GM12892 (cell line): ENCODE measurements at regions not wholly inside any gene's neighbourhood (a gene's known extent, or its start where the extent isn't known, plus 50 kb on each side); places are given as distances from the start of the nearest gene placed in this dataset.

Source experiments
- DNase-seq: peaks from one replicate; pipeline ENCODE4 v3.0.0; 2011; ENCODE audit not compliant: insufficient read length
- FAIRE-seq: peaks from 2 replicates; lab custom pipeline; 2011; peaks lifted over from hg19 to GRCh38; lab: Jason Lieb, UNC
- POLR2A ChIP-seq: IDR thresholded peaks from 2 replicates; pipeline ENCODE4 v1.6.1; 2011; ENCODE audit warnings: low read depth, low read length, control low read depth
- POLR2AphosphoS5 ChIP-seq: IDR thresholded peaks from 2 replicates; pipeline ENCODE4 v1.6.1; 2011; ENCODE audit warnings: low read depth, low read length, control low read depth
- TAF1 ChIP-seq: IDR thresholded peaks from 2 replicates; pipeline ENCODE4 v1.6.1; 2011; ENCODE audit warnings: low read depth, mild to moderate bottlenecking, control low read depth, low read length, borderline replicate concordance

DNA sequence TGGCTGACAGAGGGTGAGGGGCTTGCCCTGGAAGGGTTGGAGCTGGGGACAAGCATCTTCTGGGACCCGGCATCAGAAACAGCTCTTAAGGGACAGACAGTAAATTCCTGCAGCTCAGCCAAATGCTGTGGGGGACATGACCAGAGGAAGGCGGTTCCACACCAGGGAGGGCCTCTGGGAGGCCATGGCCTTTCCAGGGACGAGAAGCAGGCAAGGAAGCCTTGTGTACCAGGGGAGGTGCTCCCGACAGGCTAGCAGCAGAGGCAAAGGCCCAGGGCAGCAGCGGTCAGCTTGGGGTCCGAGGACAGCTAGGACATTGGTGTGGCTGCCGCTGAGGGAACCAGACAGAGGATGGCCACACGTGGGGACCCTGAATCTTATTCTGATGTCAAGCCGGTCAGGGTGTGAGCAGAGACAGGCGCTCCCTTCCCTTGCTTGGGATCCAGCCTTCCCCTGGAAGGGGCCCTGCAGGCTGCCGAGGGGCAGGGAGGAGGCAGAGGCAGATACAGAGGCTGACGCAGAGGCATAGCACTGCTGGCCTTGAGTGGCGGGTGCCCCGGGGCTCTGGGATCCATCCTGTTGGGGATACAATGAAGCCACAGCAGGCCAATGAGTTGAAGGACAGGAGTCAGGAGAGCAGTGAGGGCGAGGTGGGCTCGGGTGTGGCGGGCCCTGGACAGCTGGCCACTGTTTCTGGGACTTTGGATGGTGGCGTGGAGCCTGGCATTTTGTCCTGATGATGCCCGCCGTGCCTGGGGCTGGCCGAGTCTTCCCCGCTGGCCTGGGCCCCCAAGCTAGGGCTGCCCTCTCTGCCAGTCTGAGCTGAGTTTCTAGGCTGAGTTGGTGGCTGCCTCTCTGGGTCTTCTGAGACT lies 64.1 kb upstream of the GPC1 start:
- FAIRE-seq (no peak), DNase-seq (no peak)
- no peak for TF ChIP-seq TAF1
- TF ChIP-seq POLR2A, result no peak
- no peak for TF ChIP-seq POLR2AphosphoS5

DNA sequence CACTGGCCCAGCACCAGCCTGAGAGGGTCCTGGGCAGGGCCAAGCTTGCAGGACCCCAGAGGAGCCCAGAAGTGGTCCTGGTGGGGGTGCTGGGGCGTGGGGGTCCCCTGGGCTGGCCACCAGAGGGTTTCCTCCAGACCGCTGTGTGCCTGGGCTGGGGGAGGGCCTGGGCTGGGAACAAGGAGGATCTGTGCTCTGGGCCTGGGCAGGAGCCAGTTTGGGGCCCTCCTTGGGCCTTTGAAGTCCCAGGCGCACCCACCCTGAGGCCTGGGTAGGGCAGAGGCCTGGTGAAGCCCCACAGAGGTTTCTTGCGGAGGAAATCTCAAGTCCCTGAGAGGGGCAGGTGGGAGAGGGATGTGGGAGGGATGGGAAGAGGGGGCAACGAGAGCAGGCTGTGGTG lies 63.4 kb upstream of the GPC1 start:
- no peak for FAIRE-seq
- no peak for DNase-seq
- TF ChIP-seq TAF1 (no peak), POLR2AphosphoS5 (no peak), POLR2A (no peak)

DNA sequence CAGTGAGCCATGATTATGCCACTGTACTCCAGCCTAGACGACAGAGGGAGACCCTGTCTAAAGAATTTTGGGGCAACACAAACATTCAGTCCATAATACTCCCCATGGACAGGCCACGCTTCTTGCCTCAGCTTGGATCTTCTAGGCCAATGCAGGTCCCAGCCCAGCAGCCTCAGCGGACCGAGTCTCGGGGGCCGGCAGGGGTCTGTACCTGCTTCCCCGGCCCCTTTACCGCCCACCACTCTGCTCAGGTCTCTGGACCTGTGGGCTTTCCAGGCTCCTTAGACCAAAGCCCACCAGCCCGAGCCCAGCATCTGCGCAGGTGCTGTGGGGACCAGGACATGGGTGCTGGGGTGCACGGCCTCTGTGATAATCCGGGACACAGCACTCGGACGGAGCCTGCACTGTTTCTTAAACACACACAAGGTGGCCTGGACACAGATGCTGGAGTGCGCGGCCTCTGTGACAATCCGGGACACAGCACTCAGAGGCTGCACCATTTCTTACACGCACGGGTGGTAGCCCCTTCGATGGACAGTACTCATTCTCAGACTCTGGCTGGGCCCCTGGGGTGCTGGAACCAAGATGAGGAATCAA lies 62.1 kb upstream of the GPC1 start:
- FAIRE-seq, result no peak
- TF ChIP-seq POLR2A, result no peak
- no peak for TF ChIP-seq TAF1
- TF ChIP-seq POLR2AphosphoS5, result no peak
- DNase-seq, result no peak

DNA sequence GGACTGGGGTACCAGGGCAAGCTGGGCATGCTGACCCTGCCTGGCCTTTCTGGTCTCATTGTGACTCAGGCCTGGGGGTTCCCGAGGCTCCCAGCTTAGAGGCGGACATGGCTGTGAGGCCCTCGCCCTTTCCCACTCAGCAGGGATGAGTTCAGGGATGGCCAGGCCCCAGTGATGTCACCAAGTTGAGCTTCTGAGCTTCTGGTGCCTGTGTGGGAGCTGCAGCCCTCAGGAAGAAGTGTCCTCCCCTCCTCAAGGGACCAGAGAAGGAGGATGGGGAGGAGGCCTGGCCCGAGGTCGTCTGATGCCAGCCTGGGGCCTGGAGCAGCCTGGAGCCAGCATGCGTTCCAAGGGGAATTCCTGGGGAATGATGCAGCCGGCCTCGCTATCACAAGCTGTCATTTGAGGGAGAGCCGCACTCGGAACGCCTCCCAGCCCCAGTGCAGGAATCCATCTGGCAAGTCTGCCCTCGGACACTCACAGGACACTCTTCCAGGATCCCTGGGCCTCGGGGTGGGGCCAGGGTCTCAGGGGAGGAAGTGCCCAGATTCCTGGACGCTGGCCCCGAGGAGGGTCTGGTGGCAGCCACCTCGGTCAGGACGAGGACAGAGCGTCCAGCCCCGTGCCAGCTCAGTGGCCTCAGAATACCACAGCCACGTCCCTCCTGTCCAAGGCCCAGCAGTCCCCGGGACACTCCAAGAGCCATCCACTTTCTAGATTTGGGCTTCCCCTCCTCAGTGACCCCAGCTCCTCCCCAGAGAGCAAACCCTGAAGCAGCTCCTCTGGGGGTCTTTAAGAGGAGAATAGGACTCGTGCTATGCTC lies 61.2 kb upstream of the GPC1 start:
- TF ChIP-seq TAF1 (no peak), POLR2AphosphoS5 (no peak), POLR2A (no peak)
- FAIRE-seq, result no peak
- DNase-seq, result no peak

DNA sequence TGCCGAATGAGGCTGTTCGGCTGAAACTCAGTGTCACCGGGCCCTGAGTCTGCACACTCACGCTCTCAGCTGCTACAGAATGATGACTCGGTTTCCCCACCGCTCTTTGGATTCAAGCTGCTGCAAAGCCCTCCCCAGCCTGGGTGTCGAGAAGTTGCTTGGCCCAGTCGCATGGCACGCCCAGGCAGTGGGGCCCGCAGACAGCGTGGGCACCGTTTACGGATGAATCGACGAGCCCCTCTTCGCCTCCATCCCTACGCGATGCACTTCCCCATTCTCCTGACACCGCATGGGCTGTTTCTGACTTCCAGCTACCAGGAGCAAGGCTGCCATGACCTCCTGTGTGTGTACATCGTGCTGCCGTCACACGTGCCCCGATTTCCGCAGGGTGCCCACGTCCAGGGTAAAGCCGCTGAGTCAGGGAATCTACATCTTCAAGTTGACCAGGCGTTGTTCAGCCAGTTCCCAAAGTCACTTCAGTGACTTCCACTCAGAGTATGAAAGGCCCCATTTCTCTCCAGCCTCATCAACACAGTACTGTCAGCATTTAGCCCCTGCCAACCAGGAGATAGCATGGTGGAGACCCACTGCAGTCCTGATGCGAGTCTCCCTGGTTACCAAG lies 60.3 kb upstream of the GPC1 start:
- TF ChIP-seq TAF1 (no peak), POLR2A (no peak), POLR2AphosphoS5 (no peak)
- FAIRE-seq, result no peak
- no peak for DNase-seq

DNA sequence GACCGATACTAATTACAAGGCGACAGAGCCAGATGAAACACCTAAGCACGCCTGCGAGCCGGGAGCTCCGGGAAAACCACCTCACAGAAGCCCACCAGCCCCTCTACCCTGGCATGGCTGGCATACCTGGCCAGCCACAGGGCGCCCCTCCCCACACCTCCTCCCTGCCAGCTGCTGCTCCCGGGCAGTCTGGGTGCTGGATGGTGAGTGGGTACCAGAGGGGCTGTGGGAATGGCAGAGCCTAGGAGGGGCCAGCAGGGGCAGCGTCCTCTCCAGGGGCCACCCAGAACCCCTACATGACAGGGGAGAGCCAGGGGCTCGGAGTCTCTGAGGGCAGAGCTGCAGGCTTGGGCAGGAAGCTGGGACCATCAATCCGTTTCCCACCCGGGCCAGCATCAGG lies 58.7 kb upstream of the GPC1 start:
- no peak for FAIRE-seq
- no peak for DNase-seq
- no peak for TF ChIP-seq TAF1
- no peak for TF ChIP-seq POLR2AphosphoS5
- no peak for TF ChIP-seq POLR2A

DNA sequence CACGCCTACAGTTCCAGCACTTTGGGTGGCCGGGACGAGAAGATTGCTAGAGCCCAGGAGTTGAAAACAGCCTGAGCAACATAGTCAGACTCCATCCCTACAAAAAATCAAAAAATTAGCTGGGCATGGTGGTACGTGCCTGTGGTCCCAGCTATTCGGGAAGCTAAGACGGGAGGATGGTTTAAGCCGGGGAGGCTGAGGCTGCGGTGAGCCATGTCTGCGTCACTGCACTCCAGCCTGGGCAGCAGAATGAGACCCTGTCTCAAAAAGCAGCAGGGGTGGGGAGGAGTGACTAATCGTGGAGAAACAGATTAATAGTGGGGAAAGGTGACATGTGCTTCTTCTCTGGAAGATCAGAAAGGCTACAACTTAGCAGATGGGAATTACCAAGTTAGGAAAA lies 58.1 kb upstream of the GPC1 start:
- TF ChIP-seq POLR2A (no peak), POLR2AphosphoS5 (no peak), TAF1 (no peak)
- FAIRE-seq (no peak), DNase-seq (no peak)

DNA sequence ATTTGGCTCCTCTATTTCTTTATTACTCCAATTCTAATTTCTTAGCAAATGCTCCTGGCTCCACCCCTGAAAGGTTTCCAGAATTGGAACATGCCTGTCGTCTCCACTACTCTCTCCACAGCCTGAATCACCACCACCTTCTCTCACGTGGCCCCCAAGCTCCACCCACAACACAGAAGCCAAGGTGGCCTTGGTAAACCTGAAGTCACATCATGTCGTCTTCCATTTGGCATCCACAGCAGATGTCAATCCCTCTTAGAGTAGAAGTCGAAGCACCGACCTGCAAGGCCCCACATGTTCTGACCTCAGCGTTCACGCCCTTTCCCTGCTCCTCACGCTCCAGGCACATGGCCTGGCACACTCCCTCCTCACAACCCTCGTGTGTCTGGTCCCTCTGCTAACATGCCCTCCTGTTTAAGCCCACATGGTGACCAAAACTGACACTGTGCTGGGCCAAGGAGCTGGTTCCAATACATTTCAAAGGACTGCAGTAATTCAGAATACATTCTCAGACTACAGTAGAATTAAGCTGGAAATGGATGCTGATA lies 56.3 kb upstream of the GPC1 start:
- FAIRE-seq (no peak), DNase-seq (no peak)
- no peak for TF ChIP-seq POLR2AphosphoS5

DNA sequence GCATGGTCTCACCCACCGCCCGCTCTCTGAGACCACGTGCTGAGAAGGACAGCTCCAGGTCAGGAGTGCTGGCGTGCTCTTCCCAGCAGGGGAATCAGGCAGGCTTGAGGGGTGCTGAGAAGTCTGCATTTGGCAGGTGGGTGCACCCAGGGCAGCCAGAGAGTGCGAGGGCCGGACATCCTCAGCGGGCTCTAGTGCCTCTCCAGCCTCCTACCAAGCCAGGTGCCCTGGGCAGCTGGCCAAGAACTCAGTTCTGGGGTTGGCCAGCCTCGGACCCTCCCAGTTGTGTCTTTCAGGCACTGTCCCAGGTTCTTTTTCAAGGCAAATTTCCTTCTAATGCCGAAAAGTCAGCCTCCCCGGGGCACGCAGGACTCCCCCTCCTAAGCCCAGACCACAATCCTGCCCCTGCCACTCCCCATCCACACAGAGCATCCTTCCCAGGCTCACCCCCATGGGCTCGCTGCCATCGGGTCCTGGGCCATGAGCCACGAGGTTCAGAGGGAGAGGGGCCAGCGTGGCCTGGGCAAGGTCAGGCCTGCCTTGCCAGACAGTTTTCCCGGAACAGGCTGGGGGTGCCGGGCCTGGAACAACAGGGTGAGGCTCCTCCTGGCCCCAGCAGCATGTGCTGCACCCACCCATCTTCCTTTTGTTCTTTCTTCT lies 52.2 kb upstream of the GPC1 start:
- TF ChIP-seq POLR2A, result no peak
- TF ChIP-seq POLR2AphosphoS5, result no peak
- no peak for TF ChIP-seq TAF1
- no peak for DNase-seq
- no peak for FAIRE-seq

DNA sequence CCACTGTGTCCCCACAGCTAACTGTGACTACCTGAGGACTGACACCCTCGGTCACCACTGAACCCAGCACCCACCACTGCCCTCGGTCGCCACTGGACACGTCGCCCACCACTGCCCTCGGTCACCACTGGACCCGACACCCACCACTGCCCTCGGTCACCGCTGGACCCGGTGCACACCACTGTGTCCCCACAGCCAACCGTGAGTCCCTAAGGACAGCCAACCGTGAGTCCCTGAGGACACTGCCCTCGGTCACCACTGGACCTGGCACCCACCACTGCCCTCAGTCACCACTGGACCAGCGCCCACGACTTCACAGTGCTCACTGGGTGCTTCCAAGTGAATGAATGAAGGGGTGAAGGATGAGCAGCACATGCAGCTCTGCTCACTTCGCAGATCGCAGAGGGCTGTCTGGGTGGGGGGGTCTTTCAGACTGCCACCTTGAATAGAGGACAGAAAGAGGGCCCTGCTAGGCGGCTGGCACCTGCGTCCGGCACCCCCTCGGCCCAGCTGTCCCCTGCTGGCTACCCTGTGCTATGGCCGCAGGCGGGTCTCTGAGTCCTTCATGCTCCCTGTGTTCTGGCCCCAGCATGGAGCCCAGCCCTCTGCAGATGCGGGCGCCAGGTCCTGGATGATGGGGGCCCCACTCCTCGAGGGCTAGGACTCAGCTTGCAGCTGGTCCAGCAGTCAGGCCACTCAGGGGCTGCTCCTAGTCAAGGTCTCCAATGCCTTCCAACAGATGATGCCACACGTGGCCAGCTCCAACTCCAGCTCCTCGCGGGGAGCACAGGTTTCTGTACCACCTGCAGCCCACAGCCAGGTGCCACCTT lies 51.4 kb upstream of the GPC1 start:
- DNase-seq (no peak), FAIRE-seq (no peak)
- TF ChIP-seq TAF1 (no peak), POLR2A (no peak), POLR2AphosphoS5 (no peak)
